Retinal pigment epithelial cell (primary cell): ENCODE measurements at regions not wholly inside any gene's neighbourhood (a gene's known extent, or its start where the extent isn't known, plus 50 kb on each side); places are given as distances from the start of the nearest gene placed in this dataset.
A peak's percentile ranks its signal among the peaks of the same experiment; 100 is the strongest.

Source experiments
- DNase-seq: peaks from one replicate; pipeline ENCODE4 v3.0.0-alpha.2; 2010; ENCODE audit warnings: low read depth
- H3K4me3 ChIP-seq: 2 replicates; pipeline ENCODE4 v1.5.1; 2011; ENCODE audit warnings: mild to moderate bottlenecking, low read length, control low read depth, moderate library complexity
- CTCF ChIP-seq: conservative IDR thresholded peaks from 2 replicates; pipeline ENCODE4 v1.5.1; 2011; ENCODE audit warnings: low read depth, low read length, control low read depth, inconsistent platforms

- H3K4me3 ChIP-seq: no peak overlapping the region
- TF ChIP-seq CTCF: no peak
- DNase-seq: no peak
Observed at GRCh38 chr12:41970744-41971143, 173.9 kb downstream of the GXYLT1 start.

GRCh38 chr12:41968599-41968998 is 176.1 kb downstream of the GXYLT1 start:
- no peak for TF ChIP-seq CTCF
- no peak overlapping the region for H3K4me3 ChIP-seq
- no peak for DNase-seq

DNA sequence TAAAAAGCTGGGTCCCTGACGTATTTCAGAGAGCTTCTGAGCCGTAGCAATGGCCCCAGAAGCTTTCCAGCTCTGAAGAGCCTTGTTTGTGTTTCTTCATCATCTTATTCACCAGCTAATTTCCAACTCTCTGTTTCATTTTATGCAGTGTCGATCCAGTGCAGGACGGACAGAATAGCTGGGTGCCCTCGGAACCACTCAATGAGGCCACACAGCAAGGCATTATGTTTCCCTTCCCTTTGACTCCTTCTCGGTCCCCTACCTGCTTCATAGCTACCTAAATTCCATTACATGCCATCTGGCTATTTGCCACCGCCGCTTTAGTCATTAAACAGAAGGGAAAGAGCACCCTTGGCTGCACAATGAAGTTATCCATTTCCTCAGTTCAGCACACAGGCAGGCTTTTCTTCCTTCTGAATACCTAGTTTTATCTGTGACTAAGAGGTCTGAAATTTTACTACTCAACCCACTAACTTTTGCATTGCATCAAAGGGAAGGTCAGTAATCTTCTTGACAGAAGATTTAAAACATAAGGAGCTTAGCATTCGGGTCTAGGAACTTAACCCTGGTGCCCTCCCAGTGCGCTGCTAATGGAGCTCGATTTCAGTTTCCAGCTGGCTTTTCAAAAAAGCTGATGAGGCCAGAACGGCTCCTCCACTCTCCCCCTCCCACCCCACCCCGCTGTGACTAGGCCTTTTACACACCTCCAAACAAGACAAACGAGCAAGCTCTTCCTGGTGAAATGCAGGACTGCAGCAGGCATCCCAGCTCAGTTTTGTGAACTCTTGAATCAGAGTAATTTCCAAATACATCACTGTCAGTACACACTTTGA is 176.8 kb downstream of the GXYLT1 start:
- TF ChIP-seq CTCF: no peak
- peak overlapping the region; percentile 24 for H3K4me3 ChIP-seq
- peak; percentile 96 for DNase-seq

DNA sequence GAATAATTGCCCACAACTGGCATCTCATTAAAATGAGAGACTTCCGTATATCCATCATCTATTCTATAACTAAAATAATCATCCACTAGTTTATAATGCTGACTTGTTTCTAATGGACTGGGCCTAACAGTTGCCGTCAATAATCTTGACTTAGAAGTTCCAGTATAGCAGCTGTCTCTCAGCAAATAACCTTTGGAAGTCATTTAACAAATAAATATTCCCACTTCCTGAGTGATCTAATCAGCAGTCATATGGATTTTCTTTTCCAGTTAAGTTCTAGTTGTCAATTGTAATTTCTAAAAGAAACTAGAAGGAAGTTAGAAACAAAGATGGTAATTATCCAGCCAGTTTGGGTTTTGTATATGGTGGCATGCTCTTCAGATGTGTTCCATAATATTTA is 177.8 kb downstream of the GXYLT1 start:
- H3K4me3 ChIP-seq: no peak overlapping the region
- TF ChIP-seq CTCF: no peak
- DNase-seq: no peak

- no peak for TF ChIP-seq CTCF
Observed at GRCh38 chr12:41966001-41966400, 178.7 kb downstream of the GXYLT1 start.

DNA sequence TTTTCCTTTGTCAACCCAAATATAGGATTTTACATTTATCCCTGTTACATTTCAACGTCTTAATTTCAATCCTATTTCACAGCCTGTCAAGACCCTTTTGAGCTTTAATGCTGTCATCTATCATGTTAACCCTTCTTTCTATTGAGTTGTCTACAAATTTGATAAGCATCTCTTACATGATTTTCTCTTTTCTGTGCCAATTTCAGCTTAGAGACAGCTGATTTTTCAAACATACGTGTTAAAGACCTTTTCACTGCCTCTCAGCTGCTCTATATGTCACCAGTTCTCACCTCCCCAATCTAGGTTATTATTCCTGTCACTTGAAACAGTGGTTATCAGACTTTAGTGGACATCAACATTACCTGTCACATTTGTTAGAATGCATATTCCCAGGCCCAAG is 181.3 kb downstream of the GXYLT1 start:
- no peak overlapping the region for H3K4me3 ChIP-seq
- TF ChIP-seq CTCF: no peak
- DNase-seq: no peak

More at GRCh38 chr12:41966001-41966400, 178.7 kb downstream of the GXYLT1 start:
- no peak overlapping the region for H3K4me3 ChIP-seq
- DNase-seq: no peak

- no peak for DNase-seq
- no peak overlapping the region for H3K4me3 ChIP-seq
- TF ChIP-seq CTCF: no peak
Observed at GRCh38 chr12:41962171-41962572, 182.5 kb downstream of the GXYLT1 start.
